GM12878 (cell line): ENCODE measurements at regions not wholly inside any gene's neighbourhood (a gene's known extent, or its start where the extent isn't known, plus 50 kb on each side); places are given as distances from the start of the nearest gene placed in this dataset.

Experiments used
- ATAC-seq: fragments of 200-7000 bp; cut with Tn5 transposase; 3 replicates; pipeline ENCODE4 v1.9.1; 2020; ENCODE audit warnings: mild to moderate bottlenecking, moderate library complexity
- BruUV-seq: library from RNA; stranded (reverse); fragments of 400-500 nt; replicated peaks from 2 replicates; lab custom pipeline; 2021; lab: Mats Ljungman, UMichigan
- CTCF ChIA-PET: fragments of 300-600 bp; sonication (Branson Sonifier 250); formaldehyde crosslinking; extraction: SDS; loops from one replicate; lab custom pipeline; 2021; ENCODE audit warnings: inconsistent platforms; lab: Yijun Ruan, JAX
- POLR2A ChIA-PET: fragments of 350-600 bp; formaldehyde crosslinking; extraction: SDS; loops from one replicate; lab custom pipeline; 2021; ENCODE audit warnings: inconsistent platforms; lab: Charles Lee
- RAD21 ChIA-PET: fragments of 300-600 bp; sonication (Branson Sonifier 250); formaldehyde crosslinking; loops from one replicate; lab custom pipeline; 2023; ENCODE audit warnings: antibody characterized with exemption; ENCODE audit not compliant: unreplicated experiment; lab: Charles Lee
- SMC1A ChIA-PET: fragments of 300-600 bp; sonication (Branson Sonifier 250); formaldehyde crosslinking; loops from one replicate; lab custom pipeline; 2023; ENCODE audit not compliant: unreplicated experiment, uncharacterized antibody; lab: Charles Lee
- DNase-seq: peaks from one replicate; pipeline ENCODE4 v3.0.0-alpha.2; 2011; ENCODE audit warnings: low read depth, low spot score
- FAIRE-seq: peaks from 3 replicates; lab custom pipeline; 2011; peaks lifted over from hg19 to GRCh38; lab: Jason Lieb, UNC
- H2AFZ ChIP-seq: 2 replicates; pipeline ENCODE4 v1.6.0; 2011; ENCODE audit warnings: low read depth, low read length, control low read depth; ENCODE audit not compliant: control insufficient read depth
- H3K27ac ChIP-seq: 2 replicates; pipeline ENCODE4 v1.5.1; 2011; ENCODE audit warnings: control low read depth; ENCODE audit not compliant: control insufficient read depth, insufficient read depth
- H3K27me3 ChIP-seq, 2 experiments: replicated peaks in 1 of 2; 2 replicates each; pipeline versions ENCODE4 v1.6.0 to v1.6.1; 2011; ENCODE audit warnings: low read length in 1 of 2; ENCODE audit not compliant: control insufficient read depth in 2 of 2, insufficient read depth in 2 of 2
- H3K36me3 ChIP-seq, 2 experiments: 2 replicates each; pipeline ENCODE4 v1.5.1; 2011; ENCODE audit warnings: low read length in 1 of 2; ENCODE audit not compliant: control insufficient read depth in 2 of 2, insufficient read depth in 2 of 2
- H3K4me1 ChIP-seq: 2 replicates; pipeline ENCODE4 v1.6.1; 2011; ENCODE audit warnings: mild to moderate bottlenecking, low read length, moderate library complexity, mixed read lengths; ENCODE audit not compliant: control insufficient read depth, insufficient read depth
- H3K4me2 ChIP-seq: 2 replicates; pipeline ENCODE4 v1.6.0; 2011; ENCODE audit warnings: control low read depth; ENCODE audit not compliant: control insufficient read depth, insufficient read depth
- H3K4me3 ChIP-seq: fragments of 200-600 bp; sonication (generic); 2 replicates; pipeline ENCODE4 v1.5.1; 2016
- H3K79me2 ChIP-seq: 2 replicates; pipeline ENCODE4 v1.6.0; 2011; ENCODE audit warnings: low read length; ENCODE audit not compliant: control insufficient read depth, insufficient read depth
- H3K9ac ChIP-seq: 2 replicates; pipeline ENCODE4 v1.8.0; 2011; ENCODE audit warnings: low read length, control low read depth, mixed read lengths; ENCODE audit not compliant: control insufficient read depth, insufficient read depth
- H3K9me3 ChIP-seq: replicated peaks from 3 replicates; pipeline ENCODE4 v1.5.1; 2011; ENCODE audit warnings: mild to moderate bottlenecking, low read length; ENCODE audit not compliant: control insufficient read depth, insufficient read depth
- H4K20me1 ChIP-seq: 2 replicates; pipeline ENCODE4 v1.6.0; 2011; ENCODE audit not compliant: control insufficient read depth, insufficient read depth
- ATF7 ChIP-seq: fragments of 450-650 bp; IDR thresholded peaks from 2 replicates; pipeline ENCODE4 v1.6.1; 2016; ENCODE audit warnings: low read depth, mild to moderate bottlenecking
- BCL11A ChIP-seq: IDR thresholded peaks from 2 replicates; pipeline ENCODE4 v1.6.1; 2011; ENCODE audit warnings: low read depth, low read length
- BCLAF1 ChIP-seq: fragments of 450-650 bp; IDR thresholded peaks from 2 replicates; pipeline ENCODE4 v1.6.1; 2017; ENCODE audit warnings: antibody characterized with exemption, mild to moderate bottlenecking, moderate library complexity
- DPF2 ChIP-seq: fragments of 450-650 bp; IDR thresholded peaks from 2 replicates; pipeline ENCODE4 v1.6.1; 2017; ENCODE audit warnings: mild to moderate bottlenecking
- NRF1 ChIP-seq: conservative IDR thresholded peaks from 2 replicates; pipeline ENCODE4 v1.6.1; 2011; ENCODE audit warnings: mild to moderate bottlenecking, low read depth, low read length, improper control_type of control experiment
- PBX3 ChIP-seq: IDR thresholded peaks from 2 replicates; pipeline ENCODE4 v1.6.1; 2011; ENCODE audit warnings: mild to moderate bottlenecking, low read depth, low read length, moderate library complexity; ENCODE audit not compliant: insufficient replicate concordance
- REST ChIP-seq: IDR thresholded peaks from 2 replicates; pipeline ENCODE4 v1.6.1; 2012; ENCODE audit warnings: mild to moderate bottlenecking, low read depth, low read length
- ZNF384 ChIP-seq: IDR thresholded peaks from 2 replicates; pipeline ENCODE4 v1.6.1; 2012; ENCODE audit warnings: low read depth, mild to moderate bottlenecking, low read length, improper control_type of control experiment, borderline replicate concordance
- ZNF592 ChIP-seq: fragments of 450-650 bp; IDR thresholded peaks from 2 replicates; pipeline ENCODE4 v1.6.1; 2017; ENCODE audit warnings: mild to moderate bottlenecking, moderate library complexity
- in situ Hi-C: fragments of 300-500 bp; cut with MboI; formaldehyde crosslinking; loops from 9 replicates; pipeline ENCODE4 v1.14.3; 2018; ENCODE audit warnings: mixed read lengths
- intact Hi-C: fragments of 100-400 bp; cut with micrococcal nuclease; formaldehyde crosslinking; loops from one replicate; pipeline ENCODE4 v1.14.2; 2022; ENCODE audit not compliant: unreplicated experiment

- no peak for TF ChIP-seq BCLAF1
- no peak for TF ChIP-seq REST
- no peak for TF ChIP-seq NRF1
- TF ChIP-seq PBX3: no peak
Measured at GRCh38 chr1:187971851-187972250, 1143.1 kb downstream of the PLA2G4A start (continued).

GRCh38 chr1:187977298-187977697 lies 1148.5 kb downstream of the PLA2G4A start:
- CTCF ChIA-PET: interaction anchor here (1.1 kb wide), 1 partner anchor 39 kb away, joined by 3 read pairs; no protein-coding TSS in a partner anchor
- peak; percentile 84 for ATAC-seq
- no peak for FAIRE-seq
- no peak overlapping the region for H3K4me3 ChIP-seq
- no peak overlapping the region for H3K27ac ChIP-seq
- H3K9ac ChIP-seq: no peak overlapping the region
- no peak overlapping the region for H2AFZ ChIP-seq
- no peaks in the 10 kb centered on the region for H3K4me1 ChIP-seq
- H3K4me2 ChIP-seq: no peak overlapping the region
- no peaks in the 10 kb centered on the region; the same call in 2 of the 3 replicates for H3K9me3 ChIP-seq
- no TSS peak for BruUV-seq
- intact Hi-C loops (no loop called here), in situ Hi-C loops (no loop called here)
- no peaks in the 10 kb centered on the region for H3K79me2 ChIP-seq
- RAD21 ChIA-PET: no interaction called here
- POLR2A ChIA-PET: no interaction called here
- H3K36me3 ChIP-seq: no peaks in the 10 kb centered on the region
- SMC1A ChIA-PET: interaction anchor here (1.3 to 2.3 kb wide), 3 partner anchors 10 to 49 kb away, joined by 3 to 9 read pairs (median 8); no protein-coding TSS in a partner anchor
- H3K27me3 ChIP-seq: no peaks in the 10 kb centered on the region
- no peak for DNase-seq
- no peaks in the 10 kb centered on the region for H4K20me1 ChIP-seq
- peak; percentile 74 for TF ChIP-seq ATF7
- TF ChIP-seq BCL11A: peak; percentile 45; the same call in 1 of the 2 replicates
- no peak for TF ChIP-seq PBX3
- no peak for TF ChIP-seq ZNF592
- 0 out of 2 replicates have a peak, but pooled peaks have one; percentile 20 for TF ChIP-seq DPF2
- no peak for TF ChIP-seq ZNF384
